Activated CD4-positive, alpha-beta T cell treated with anti-CD3 and anti-CD28 coated beads for 36 hours (primary cell): ENCODE measurements at regions not wholly inside any gene's neighbourhood (a gene's known extent, or its start where the extent isn't known, plus 50 kb on each side); places are given as distances from the start of the nearest gene placed in this dataset.

Experiments used
- ATAC-seq: fragments of 200-7000 bp; cut with Tn5 transposase; one replicate; pipeline ENCODE4 v1.10.0; 2021; ENCODE audit warnings: mild to moderate bottlenecking, moderate library complexity
- CTCF ChIA-PET: fragments of 350-600 bp; sonication (Branson Sonifier 250); formaldehyde crosslinking; loops from one replicate; lab custom pipeline; 2021; ENCODE audit warnings: antibody characterized with exemption; lab: Charles Lee
- POLR2A ChIA-PET: fragments of 350-600 bp; sonication (Branson Sonifier 250); formaldehyde crosslinking; loops from one replicate; lab custom pipeline; 2021; ENCODE audit warnings: antibody characterized with exemption, inconsistent platforms; lab: Charles Lee
- DNase-seq: peaks from one replicate; pipeline ENCODE4 v3.0.0-alpha.2; 2020
- H3K27ac Mint-ChIP-seq: one replicate; pipeline ENCODE4 v1.8.0; 2021; ENCODE audit warnings: mixed read lengths
- H3K27me3 Mint-ChIP-seq: one replicate; pipeline ENCODE4 v1.8.0; 2021; ENCODE audit warnings: mixed read lengths
- H3K36me3 Mint-ChIP-seq: one replicate; pipeline ENCODE4 v1.8.0; 2021; ENCODE audit warnings: low read depth, mixed read lengths
- H3K4me1 Mint-ChIP-seq: one replicate; pipeline ENCODE4 v1.8.0; 2021; ENCODE audit warnings: mixed read lengths
- H3K4me3 Mint-ChIP-seq: one replicate; pipeline ENCODE4 v1.8.0; 2021; ENCODE audit warnings: mild to moderate bottlenecking, moderate library complexity, mixed read lengths
- H3K9me3 Mint-ChIP-seq: one replicate; pipeline ENCODE4 v1.8.0; 2021; ENCODE audit warnings: low read depth, mixed read lengths
- intact Hi-C, 2 experiments: fragments of 100-400 bp; cut with DNase I in 1 of 2; cut with micrococcal nuclease in 1 of 2; formaldehyde crosslinking; loops; one replicate each; pipeline versions ENCODE4 v1.14.2 to v1.15.1; 2022 to 2024; cut with DNase I, micrococcal nuclease

DNA sequence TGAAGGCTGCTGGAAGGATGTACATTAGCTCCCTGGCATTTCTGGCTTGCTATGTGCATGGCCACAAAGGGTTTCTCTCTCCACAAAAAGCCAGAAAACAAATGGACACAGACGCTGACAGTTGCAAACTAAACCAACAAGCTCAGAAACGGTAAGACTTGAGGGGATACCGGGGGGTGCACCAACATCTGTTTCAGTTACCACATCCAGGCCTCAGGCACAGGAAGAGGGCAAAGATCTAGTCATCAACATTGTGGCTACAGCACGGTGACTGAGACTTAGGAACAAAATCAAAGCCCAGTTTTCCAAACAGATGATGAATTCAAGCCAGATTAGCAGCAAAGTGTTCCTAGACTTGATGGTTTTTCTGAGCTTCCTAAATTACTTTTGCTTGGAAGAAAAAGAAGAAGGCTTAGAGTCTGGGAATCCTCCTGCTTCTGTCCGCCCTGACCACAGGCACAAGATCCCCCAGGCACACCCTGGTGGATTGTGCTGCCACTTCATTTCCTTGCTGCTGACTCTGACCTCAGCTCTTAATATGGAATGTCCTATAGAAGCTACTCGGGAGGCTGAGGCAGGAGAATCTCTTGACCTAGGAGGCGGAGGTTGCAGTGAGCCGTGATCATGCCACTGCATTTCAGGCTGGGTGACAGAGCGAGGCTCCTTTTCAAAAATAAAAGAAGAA is 54.2 kb upstream of the ADGRF1 start:
- no peak for DNase-seq
- no peak for ATAC-seq
- ChIA-PET CTCF (interaction anchor here (0.6 to 2.6 kb wide), 6 partner anchors 12 to 1784 kb away, joined by 3 to 16 read pairs (median 5); partner anchors contain the start of gene TNFRSF21), POLR2A (no interaction called here)
- H3K27me3 Mint-ChIP-seq, result no peaks in the 10 kb centered on the region
- no peaks in the 10 kb centered on the region for H3K9me3 Mint-ChIP-seq
- intact Hi-C loops, result no loop called here
- H3K27ac Mint-ChIP-seq, result no peak overlapping the region
- no peak overlapping the region for H3K4me3 Mint-ChIP-seq
- H3K4me1 Mint-ChIP-seq, result no peaks in the 10 kb centered on the region
- H3K36me3 Mint-ChIP-seq, result no peaks in the 10 kb centered on the region

DNA sequence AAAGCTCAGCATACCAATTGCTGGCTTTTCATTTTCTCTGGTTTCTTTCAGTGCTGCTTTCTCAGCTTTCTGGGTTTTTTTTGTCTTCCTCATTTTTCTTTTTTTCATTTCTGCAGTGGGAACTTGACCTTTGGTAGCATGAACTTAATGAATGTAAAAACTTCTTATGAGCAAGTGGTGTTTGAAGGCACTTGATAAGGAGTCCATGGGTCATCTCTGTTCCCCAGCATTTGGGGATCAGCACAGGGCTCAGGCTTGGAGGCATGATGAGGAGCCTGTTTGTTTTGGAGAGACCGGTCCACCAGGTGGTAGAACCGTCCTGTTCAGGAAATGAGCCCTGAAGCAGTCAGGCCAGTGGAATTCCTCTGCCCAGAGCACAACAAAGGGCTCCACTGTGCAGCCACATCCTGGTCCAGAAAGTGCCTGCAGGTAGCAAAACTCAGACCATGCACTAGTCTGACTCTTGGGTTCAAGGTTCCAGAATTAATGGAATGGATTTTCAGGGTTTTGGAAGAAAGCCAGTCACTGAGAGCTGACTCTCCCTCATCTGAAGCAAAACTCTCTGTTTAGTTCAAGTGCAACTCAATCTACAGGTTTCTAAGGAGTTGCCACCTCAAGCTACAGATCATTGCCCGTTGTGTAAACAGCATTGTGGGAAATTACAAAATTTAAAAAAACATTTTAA is 52.3 kb upstream of the ADGRF1 start:
- ChIA-PET POLR2A (no interaction called here), CTCF (interaction anchor here (1.3 to 1.9 kb wide), 2 partner anchors 12 to 214 kb away, joined by 3 to 6 read pairs; no protein-coding TSS in a partner anchor)
- Mint-ChIP-seq H3K4me1 (no peaks in the 10 kb centered on the region), H3K9me3 (no peaks in the 10 kb centered on the region), H3K4me3 (no peak overlapping the region), H3K36me3 (no peaks in the 10 kb centered on the region), H3K27ac (no peak overlapping the region), H3K27me3 (no peaks in the 10 kb centered on the region)
- ATAC-seq, result no peak
- DNase-seq, result no peak
- intact Hi-C loops, result no loop called here

DNA sequence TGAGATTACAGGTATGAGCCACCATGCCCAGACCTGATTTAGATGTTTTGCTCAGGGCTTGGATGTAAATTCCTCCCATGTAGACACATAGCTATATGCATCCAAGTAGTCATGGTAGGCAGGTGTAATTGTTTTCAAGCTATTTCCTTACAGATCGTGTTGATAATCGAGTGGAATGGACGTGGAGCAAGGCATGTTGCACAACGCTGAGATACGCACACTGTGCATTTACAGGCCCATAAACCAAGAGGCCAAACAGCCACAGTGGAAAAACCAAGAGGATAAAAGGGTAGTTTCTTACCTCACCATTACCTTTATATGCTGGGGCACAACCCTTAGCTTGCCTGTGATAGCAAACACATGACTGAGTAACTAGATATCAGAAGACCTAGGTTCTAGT is 51.0 kb upstream of the ADGRF1 start:
- ATAC-seq (no peak), DNase-seq (no peak)
- Mint-ChIP-seq H3K27ac (no peak overlapping the region), H3K4me1 (no peaks in the 10 kb centered on the region), H3K27me3 (no peaks in the 10 kb centered on the region), H3K9me3 (no peaks in the 10 kb centered on the region), H3K36me3 (no peaks in the 10 kb centered on the region), H3K4me3 (no peak overlapping the region)
- intact Hi-C loops, result no loop called here
- ChIA-PET POLR2A (interaction anchor here (0.6 kb wide), 1 partner anchor 213 kb away, joined by 3 read pairs; no protein-coding TSS in a partner anchor), CTCF (interaction anchor here (1.3 to 1.9 kb wide), 2 partner anchors 13 to 216 kb away, joined by 3 to 6 read pairs; no protein-coding TSS in a partner anchor)

DNA sequence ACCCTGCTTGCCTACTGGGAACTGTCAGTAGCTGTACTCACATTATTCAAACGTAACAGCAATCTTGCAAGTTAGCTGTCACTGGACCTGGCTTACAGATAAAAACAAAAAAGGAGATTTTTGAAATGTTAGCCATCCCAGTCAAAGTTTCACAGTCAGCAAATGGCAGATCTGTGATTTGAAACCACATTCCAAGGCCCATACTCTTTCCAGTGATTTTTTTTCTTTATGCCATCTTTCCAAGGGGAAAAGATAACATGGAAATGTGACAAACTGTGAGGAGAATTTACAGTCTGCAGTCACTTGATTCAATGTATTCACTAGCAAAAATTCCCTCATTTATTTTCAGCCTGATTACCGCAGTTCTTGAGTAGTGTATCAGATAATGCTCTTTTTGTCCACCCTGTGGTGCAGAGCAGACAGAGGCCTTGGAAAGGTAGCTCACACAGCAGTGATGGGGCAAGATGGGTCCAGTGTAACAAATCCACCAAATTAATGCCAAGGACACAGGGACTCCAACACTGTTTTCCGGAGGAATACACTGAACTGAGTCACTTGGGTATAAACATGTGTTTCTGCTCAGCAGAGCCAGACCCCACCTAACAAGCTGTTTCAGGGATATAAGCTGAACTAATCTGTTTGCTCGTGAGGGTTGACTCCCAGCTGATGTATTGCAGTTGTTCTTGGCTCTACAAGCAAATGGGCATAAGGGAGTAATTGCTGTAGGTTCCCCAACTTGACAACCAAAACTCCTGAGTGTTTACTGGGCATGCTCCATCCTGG is 49.9 kb upstream of the ADGRF1 start:
- CTCF ChIA-PET, result interaction anchor here (0.5 to 0.7 kb wide), 2 partner anchors 75 to 1283 kb away, joined by 3 read pairs; no protein-coding TSS in a partner anchor
- Mint-ChIP-seq H3K27ac (no peak overlapping the region), H3K9me3 (no peaks in the 10 kb centered on the region), H3K36me3 (no peaks in the 10 kb centered on the region), H3K4me3 (no peak overlapping the region), H3K27me3 (no peaks in the 10 kb centered on the region), H3K4me1 (no peaks in the 10 kb centered on the region)
- ATAC-seq (no peak), DNase-seq (no peak)
- intact Hi-C loops, result no loop called here
- POLR2A ChIA-PET, result no interaction called here
